ENCODE measurements at regions not wholly inside any gene's neighbourhood (a gene's known extent, or its start where the extent isn't known, plus 50 kb on each side); places are given as distances from the start of the nearest gene placed in this dataset.

DNA sequence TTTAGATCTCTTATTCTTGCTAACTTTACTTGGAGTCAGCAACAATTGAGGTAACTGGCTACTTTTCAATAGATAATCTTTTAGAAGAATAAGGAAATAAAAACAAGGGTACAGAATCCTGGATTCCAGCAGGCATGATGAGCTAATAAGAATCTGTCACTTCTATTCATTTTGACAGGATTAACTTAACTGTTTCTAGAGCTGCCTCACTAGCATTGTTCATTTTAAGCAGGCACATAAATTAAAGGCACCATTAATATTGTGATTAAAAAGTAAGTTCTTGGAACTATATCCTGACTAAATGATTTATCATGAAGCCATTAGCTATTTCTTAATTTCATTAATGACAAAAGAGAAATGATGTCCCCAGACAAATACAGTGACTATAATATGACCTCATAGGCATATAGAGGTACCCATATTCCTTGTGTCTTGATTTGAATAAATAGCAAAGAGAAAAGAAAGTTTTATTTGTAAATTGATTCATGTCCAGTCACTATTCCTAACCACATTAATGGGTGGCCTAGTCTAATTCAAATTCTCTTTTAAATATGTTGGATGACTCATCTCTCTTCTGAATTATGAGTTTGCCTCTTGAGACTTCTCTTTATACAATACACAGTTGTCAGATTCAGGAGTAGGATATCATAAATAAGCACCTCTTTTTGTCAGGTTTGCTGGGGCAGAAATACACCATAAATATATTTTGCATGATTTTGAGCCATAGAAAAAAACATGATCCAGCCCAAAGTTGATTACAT, 343.0 kb downstream of the SLITRK2 start:
- TF ChIP-seq POLR2A (IDR thresholded peaks at IDR 0.05; ENCODE audit: extremely low read depth, insufficient read length) (no peak), CTCF (IDR thresholded peaks at IDR 0.05; ENCODE audit: low read depth, low read length) (no peak), MYC (IDR thresholded peaks at IDR 0.05; ENCODE audit: low read depth, low read length) (no peak)

Measured in NB4 (cell line).